ENCODE measurements at regions not wholly inside any gene's neighbourhood (a gene's known extent, or its start where the extent isn't known, plus 50 kb on each side); places are given as distances from the start of the nearest gene placed in this dataset.

DNA sequence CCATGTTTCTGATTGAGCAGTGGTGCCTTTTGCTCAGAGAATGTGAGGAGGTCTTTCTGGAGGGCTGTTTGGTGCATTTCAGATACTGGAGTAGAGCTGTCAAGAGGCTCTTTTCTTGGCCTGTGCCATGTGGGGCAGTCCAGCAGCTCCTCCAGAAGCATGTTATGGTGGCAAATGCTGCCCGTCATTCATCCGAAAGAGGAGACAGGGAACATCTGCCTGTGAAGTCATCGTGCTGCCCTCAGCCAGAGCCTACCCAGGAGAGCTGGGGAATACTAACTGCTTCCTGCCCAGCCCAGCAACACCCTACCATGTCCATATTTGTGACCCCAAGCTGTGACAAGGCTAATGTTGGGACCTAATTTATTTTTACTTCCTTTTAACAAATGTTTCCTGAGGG, 82.2 kb upstream of the SLC6A6 start:
- TF ChIP-seq YY1 (IDR thresholded peaks at IDR 0.05; ENCODE audit: low read depth, low read length) (no peak), POLR2A (IDR thresholded peaks at IDR 0.05; ENCODE audit: control extremely low read depth in 1 of 2, low read depth in 2 of 2, low read length in 2 of 2) (no peak), KDM5A (IDR thresholded peaks at IDR 0.05; ENCODE audit: low read length) (no peak), SIN3A (conservative IDR thresholded peaks at IDR 0.05 in 1 of 2, IDR thresholded peaks at IDR 0.05 in 1 of 2; ENCODE audit: low read depth in 1 of 2, low read length in 2 of 2) (no peak), CHD1 (IDR thresholded peaks at IDR 0.05; ENCODE audit: low read depth, low read length) (no peak), PHF8 (conservative IDR thresholded peaks at IDR 0.05; ENCODE audit: low read depth, low read length) (no peak), JUN (IDR thresholded peaks at IDR 0.05; ENCODE audit: low read depth, low read length) (no peak), HDAC2 (IDR thresholded peaks at IDR 0.05; ENCODE audit: borderline replicate concordance in 1 of 2, low read depth in 2 of 2, low read length in 2 of 2) (no peak)
- TF ChIP-seq, protein P1, sequence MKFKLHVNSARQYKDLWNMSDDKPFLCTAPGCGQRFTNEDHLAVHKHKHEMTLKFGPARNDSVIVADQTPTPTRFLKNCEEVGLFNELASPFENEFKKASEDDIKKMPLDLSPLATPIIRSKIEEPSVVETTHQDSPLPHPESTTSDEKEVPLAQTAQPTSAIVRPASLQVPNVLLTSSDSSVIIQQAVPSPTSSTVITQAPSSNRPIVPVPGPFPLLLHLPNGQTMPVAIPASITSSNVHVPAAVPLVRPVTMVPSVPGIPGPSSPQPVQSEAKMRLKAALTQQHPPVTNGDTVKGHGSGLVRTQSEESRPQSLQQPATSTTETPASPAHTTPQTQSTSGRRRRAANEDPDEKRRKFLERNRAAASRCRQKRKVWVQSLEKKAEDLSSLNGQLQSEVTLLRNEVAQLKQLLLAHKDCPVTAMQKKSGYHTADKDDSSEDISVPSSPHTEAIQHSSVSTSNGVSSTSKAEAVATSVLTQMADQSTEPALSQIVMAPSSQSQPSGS (IDR thresholded peaks at IDR 0.05; ENCODE audit: low read length) = no peak
- TF ChIP-seq, protein P2, sequence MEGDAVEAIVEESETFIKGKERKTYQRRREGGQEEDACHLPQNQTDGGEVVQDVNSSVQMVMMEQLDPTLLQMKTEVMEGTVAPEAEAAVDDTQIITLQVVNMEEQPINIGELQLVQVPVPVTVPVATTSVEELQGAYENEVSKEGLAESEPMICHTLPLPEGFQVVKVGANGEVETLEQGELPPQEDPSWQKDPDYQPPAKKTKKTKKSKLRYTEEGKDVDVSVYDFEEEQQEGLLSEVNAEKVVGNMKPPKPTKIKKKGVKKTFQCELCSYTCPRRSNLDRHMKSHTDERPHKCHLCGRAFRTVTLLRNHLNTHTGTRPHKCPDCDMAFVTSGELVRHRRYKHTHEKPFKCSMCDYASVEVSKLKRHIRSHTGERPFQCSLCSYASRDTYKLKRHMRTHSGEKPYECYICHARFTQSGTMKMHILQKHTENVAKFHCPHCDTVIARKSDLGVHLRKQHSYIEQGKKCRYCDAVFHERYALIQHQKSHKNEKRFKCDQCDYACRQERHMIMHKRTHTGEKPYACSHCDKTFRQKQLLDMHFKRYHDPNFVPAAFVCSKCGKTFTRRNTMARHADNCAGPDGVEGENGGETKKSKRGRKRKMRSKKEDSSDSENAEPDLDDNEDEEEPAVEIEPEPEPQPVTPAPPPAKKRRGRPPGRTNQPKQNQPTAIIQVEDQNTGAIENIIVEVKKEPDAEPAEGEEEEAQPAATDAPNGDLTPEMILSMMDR (IDR thresholded peaks at IDR 0.05; ENCODE audit: control extremely low read depth in 1 of 3, insufficient read depth in 1 of 3, low read depth in 1 of 3, low read length in 3 of 3) = no peak

Data from H1 (cell line).